Bronchial epithelial cell (primary cell): ENCODE measurements at regions not wholly inside any gene's neighbourhood (a gene's known extent, or its start where the extent isn't known, plus 50 kb on each side); places are given as distances from the start of the nearest gene placed in this dataset.

Experiments
- DNase-seq: peaks from one replicate; pipeline ENCODE4 v3.0.0-alpha.2; 2010; ENCODE audit warnings: low read depth
- FAIRE-seq: peaks from 2 replicates; lab custom pipeline; 2011; peaks lifted over from hg19 to GRCh38; lab: Jason Lieb, UNC
- H3K27me3 ChIP-seq: 2 replicates; pipeline ENCODE4 v1.5.1; 2011; ENCODE audit warnings: low read length; ENCODE audit not compliant: control insufficient read depth, insufficient read depth
- H3K36me3 ChIP-seq: 2 replicates; pipeline ENCODE4 v1.5.1; 2011; ENCODE audit warnings: low read length; ENCODE audit not compliant: control insufficient read depth, insufficient read depth
- H3K4me3 ChIP-seq: 2 replicates; pipeline ENCODE4 v1.5.1; 2011; ENCODE audit warnings: mild to moderate bottlenecking, low read depth, low read length, control low read depth
- CTCF ChIP-seq: IDR thresholded peaks from 2 replicates; pipeline ENCODE4 v1.5.1; 2011; ENCODE audit warnings: mild to moderate bottlenecking, moderate library complexity, low read length, control low read depth, inconsistent platforms; ENCODE audit not compliant: insufficient read depth, severe bottlenecking

DNA sequence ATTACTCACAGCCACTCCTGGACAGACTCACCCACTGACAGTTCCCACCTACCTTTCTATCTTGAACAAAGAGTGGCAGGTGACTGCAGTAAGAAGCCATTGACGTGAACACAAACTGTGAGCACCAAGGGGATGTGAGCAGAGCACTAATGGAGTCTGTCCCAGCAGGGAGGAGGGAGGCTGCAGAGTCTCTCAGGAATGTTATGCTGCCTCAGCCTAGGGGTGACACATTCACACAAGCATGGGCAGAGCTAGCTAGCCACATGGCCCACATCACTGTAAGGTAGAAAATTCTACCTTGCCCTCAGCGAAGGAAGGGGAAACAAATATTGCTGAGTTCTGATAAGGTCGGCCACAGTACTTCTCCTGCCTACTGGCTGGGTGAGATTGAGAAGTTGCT is 56.8 kb upstream of the PTGFRN start:
- Histone ChIP-seq H3K4me3 (no peak overlapping the region), H3K27me3 (no peaks in the 10 kb centered on the region), H3K36me3 (no peaks in the 10 kb centered on the region)
- FAIRE-seq, result no peak
- TF ChIP-seq CTCF, result no peak
- peak; percentile 76 for DNase-seq

- no peaks in the 10 kb centered on the region for H3K27me3 ChIP-seq
- DNase-seq (peak; percentile 96), FAIRE-seq (no peak)
- H3K36me3 ChIP-seq, result no peaks in the 10 kb centered on the region
- H3K4me3 ChIP-seq, result no peak overlapping the region
- TF ChIP-seq CTCF, result no peak
These were observed 55.9 kb upstream of the PTGFRN start for GRCh38 chr1:116853680-116854402.

- Histone ChIP-seq H3K27me3 (no peaks in the 10 kb centered on the region), H3K4me3 (no peak overlapping the region), H3K36me3 (no peaks in the 10 kb centered on the region)
- no peak for TF ChIP-seq CTCF
- DNase-seq, result no peak
- FAIRE-seq, result no peak
These were observed 55.4 kb upstream of the PTGFRN start for GRCh38 chr1:116854403-116854690.

DNA sequence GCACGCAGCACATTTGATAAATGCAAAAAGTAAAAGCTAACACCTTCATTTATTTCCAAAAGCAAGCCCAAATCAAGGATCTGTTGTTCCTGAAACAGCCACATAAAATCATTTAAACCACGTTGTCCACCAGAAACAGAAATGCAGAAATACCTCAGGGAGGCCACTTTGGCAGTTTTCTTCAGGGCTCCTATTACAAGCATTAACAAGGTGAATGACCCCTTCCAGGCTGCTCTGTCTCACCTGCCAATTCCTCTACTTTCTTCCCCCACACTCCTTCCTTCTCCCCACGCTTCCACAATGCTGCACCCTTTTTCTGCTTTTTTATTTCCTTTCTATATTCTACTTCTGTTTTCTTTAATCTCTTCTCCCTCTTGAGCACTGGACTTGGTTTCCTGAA is 55.0 kb upstream of the PTGFRN start:
- DNase-seq (no peak), FAIRE-seq (no peak)
- Histone ChIP-seq H3K4me3 (no peak overlapping the region), H3K27me3 (no peaks in the 10 kb centered on the region), H3K36me3 (no peaks in the 10 kb centered on the region)
- TF ChIP-seq CTCF, result no peak

GRCh38 chr1:116855191-116855619 is 54.5 kb upstream of the PTGFRN start:
- Histone ChIP-seq H3K36me3 (no peaks in the 10 kb centered on the region), H3K4me3 (no peak overlapping the region), H3K27me3 (no peaks in the 10 kb centered on the region)
- no peak for DNase-seq
- no peak for FAIRE-seq
- no peak for TF ChIP-seq CTCF

DNA sequence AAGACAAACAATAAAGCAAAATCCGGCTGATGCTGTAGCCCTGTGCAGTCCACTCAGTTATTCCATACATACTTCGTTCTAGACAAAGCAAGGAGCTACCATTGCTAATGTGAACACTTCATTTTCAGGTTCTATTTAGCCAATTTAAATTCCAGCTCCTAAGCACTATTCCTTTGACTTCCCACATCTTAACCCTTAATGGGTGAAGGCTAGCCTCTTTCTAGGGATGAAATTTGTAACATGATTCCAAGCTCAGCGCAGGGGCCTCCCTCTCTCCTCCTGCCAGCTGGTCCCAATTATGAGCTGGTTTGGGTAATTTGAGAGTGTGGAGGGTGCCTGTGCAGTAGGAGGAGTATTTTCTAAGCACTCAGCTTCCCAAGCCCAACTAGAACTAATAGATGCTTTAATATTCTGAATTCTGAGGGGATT is 53.9 kb upstream of the PTGFRN start:
- no peak for FAIRE-seq
- no peaks in the 10 kb centered on the region for H3K36me3 ChIP-seq
- H3K27me3 ChIP-seq, result no peaks in the 10 kb centered on the region
- TF ChIP-seq CTCF, result no peak
- H3K4me3 ChIP-seq, result no peak overlapping the region
- no peak for DNase-seq
